Thoracic aorta (tissue), 2 donors: ENCODE measurements at regions not wholly inside any gene's neighbourhood (a gene's known extent, or its start where the extent isn't known, plus 50 kb on each side); places are given as distances from the start of the nearest gene placed in this dataset.

Experiments used
- ATAC-seq: fragments of 150-250 bp; one replicate; pipeline ENCODE4 v1.8.0; 2017; ENCODE audit warnings: low read depth; ENCODE audit not compliant: insufficient number of reproducible peaks, low FRiP score
- DNase-seq: peaks from one replicate; pipeline ENCODE4 v3.0.0-alpha.2; 2020; ENCODE audit warnings: low spot score
- H3K27ac ChIP-seq, 2 donors: fragments of 200-600 bp; sonication (generic); 1 replicate in 1 of 2; 2 replicates in 1 of 2; pipeline ENCODE4 v1.5.1; 2016; ENCODE audit warnings: mild to moderate bottlenecking in 2 of 2, moderate library complexity in 2 of 2
- H3K27me3 ChIP-seq: fragments of 200-600 bp; sonication (generic); replicated peaks from 2 replicates; pipeline ENCODE4 v1.6.0; 2016; ENCODE audit warnings: mild to moderate bottlenecking; ENCODE audit not compliant: insufficient read depth
- H3K36me3 ChIP-seq: fragments of 200-600 bp; sonication (generic); one replicate; pipeline ENCODE4 v1.5.1; 2016
- H3K4me1 ChIP-seq, 2 donors: fragments of 200-600 bp; sonication (generic); 1 replicate in 1 of 2; 2 replicates in 1 of 2; pipeline versions ENCODE4 v1.5.1 to v1.6.0; 2016; ENCODE audit warnings: low read depth in 2 of 2, mild to moderate bottlenecking in 1 of 2; ENCODE audit not compliant: control insufficient read depth in 1 of 2
- H3K4me3 ChIP-seq: fragments of 200-600 bp; sonication (generic); 2 replicates; pipeline ENCODE4 v1.5.1; 2016; ENCODE audit warnings: mild to moderate bottlenecking
- H3K9me3 ChIP-seq: fragments of 200-600 bp; sonication (generic); 2 replicates; pipeline ENCODE4 v1.5.1; 2016
- TF ChIP-seq, protein P1 (sequence below): fragments of 200-600 bp; sonication (generic); IDR thresholded peaks from one replicate; pipeline ENCODE4 v1.5.1; 2019; ENCODE audit warnings: antibody characterized with exemption

DNA sequence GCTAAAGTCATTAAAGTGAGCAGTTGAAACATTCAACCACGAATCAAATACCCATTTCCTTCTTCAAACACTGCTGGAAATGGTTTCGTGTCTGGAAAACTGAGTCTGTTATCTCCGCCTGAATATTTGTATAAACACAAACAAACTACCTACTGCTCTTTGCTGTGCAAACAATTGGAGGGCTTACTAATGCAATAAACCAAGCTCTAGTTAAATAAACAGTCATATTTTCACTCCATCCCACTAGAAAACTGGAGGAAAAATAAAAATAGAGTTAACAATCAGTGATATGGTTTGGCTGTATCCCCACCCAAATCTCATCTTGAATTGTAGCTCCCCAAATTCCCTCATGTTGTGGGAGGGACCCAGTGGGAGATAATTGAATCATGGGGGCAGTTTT, 397.6 kb downstream of the RASEF start:
- no peaks in the 10 kb centered on the region for H3K36me3 ChIP-seq
- DNase-seq = no peak
- ATAC-seq = no peak
- H3K9me3 ChIP-seq = no peaks in the 10 kb centered on the region
- H3K27ac ChIP-seq = no peak overlapping the region
- no peak overlapping the region for H3K4me3 ChIP-seq
- H3K4me1 ChIP-seq = no peaks in the 10 kb centered on the region
- TF ChIP-seq, protein P1, sequence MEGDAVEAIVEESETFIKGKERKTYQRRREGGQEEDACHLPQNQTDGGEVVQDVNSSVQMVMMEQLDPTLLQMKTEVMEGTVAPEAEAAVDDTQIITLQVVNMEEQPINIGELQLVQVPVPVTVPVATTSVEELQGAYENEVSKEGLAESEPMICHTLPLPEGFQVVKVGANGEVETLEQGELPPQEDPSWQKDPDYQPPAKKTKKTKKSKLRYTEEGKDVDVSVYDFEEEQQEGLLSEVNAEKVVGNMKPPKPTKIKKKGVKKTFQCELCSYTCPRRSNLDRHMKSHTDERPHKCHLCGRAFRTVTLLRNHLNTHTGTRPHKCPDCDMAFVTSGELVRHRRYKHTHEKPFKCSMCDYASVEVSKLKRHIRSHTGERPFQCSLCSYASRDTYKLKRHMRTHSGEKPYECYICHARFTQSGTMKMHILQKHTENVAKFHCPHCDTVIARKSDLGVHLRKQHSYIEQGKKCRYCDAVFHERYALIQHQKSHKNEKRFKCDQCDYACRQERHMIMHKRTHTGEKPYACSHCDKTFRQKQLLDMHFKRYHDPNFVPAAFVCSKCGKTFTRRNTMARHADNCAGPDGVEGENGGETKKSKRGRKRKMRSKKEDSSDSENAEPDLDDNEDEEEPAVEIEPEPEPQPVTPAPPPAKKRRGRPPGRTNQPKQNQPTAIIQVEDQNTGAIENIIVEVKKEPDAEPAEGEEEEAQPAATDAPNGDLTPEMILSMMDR = no peak
- no peaks in the 10 kb centered on the region for H3K27me3 ChIP-seq

DNA sequence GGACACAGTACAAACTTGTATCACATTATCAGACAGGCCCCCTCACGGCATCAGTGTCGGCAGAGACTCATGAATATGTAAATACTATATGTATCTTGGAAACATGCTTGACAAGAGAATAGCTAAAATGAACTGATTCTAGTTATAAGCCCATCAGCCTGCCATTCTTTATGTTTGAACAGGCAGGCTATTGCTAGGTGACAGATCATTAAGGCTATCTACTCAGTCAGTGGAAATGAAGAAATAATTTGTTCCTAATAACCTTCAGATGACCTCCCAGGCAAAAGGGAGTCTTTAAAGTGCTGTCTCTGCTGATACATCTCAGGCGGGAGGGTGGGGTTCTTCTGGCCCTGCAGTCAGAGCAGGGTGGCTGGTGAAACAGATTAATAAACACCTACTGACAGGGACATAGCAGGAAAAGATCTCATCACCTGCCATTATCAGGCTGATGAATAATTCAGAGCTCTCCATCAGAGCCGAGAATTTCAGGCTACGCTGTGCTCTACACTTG, 394.2 kb downstream of the RASEF start:
- H3K27me3 ChIP-seq = no peaks in the 10 kb centered on the region
- ATAC-seq (no peak), DNase-seq (no peak)
- TF ChIP-seq, protein P1 = no peak
- H3K4me3 ChIP-seq = no peak overlapping the region
- H3K4me1 ChIP-seq = no peaks in the 10 kb centered on the region
- H3K36me3 ChIP-seq = no peaks in the 10 kb centered on the region
- H3K9me3 ChIP-seq = no peaks in the 10 kb centered on the region
- no peak overlapping the region for H3K27ac ChIP-seq

DNA sequence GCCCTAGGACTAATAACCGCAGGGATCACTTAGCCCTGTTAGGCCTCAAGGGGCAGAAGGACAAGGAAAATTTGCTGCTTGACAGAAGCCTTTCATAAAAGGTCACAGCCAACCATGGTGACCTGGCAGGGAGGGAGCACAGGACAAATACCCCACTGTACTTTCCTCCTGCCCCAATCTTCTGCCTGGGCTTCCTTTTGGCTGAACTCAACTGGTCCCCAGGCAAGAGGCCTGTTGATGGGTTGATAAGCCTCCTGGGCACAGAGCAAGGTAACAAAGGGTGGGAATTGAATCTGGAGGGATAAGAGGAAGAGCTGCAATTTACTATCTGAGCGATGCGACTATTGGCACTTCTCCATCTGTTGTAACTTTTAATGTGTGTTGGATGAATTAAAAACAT, 392.9 kb downstream of the RASEF start:
- H3K27ac ChIP-seq = no peak overlapping the region
- H3K4me1 ChIP-seq = no peaks in the 10 kb centered on the region
- no peaks in the 10 kb centered on the region for H3K27me3 ChIP-seq
- TF ChIP-seq, protein P1 = no peak
- H3K9me3 ChIP-seq = no peaks in the 10 kb centered on the region
- ATAC-seq = no peak
- no peak overlapping the region for H3K4me3 ChIP-seq
- no peak for DNase-seq
- no peaks in the 10 kb centered on the region for H3K36me3 ChIP-seq

DNA sequence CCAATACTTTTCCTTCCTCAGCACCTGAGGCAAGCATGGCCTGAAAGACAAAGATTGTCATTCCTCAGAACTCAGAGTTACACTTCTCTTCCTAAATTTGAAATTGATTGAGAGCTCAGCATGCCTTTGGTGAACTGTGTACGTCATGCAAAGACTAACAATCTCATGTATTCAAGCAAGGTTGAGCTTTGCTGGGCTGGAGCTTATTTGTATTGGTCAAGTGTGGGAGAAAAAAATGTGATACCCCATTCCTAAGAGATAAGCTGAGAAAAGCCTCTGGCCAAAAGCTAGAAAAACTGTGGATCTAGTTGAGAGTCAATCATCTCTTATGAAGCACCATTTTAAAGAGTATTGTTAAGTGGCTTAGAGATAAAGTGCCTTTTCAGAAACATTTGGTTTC, 392.2 kb downstream of the RASEF start:
- H3K9me3 ChIP-seq = no peaks in the 10 kb centered on the region
- H3K27me3 ChIP-seq = no peaks in the 10 kb centered on the region
- TF ChIP-seq, protein P1 = no peak
- DNase-seq (no peak), ATAC-seq (no peak)
- H3K36me3 ChIP-seq = no peaks in the 10 kb centered on the region
- no peaks in the 10 kb centered on the region for H3K4me1 ChIP-seq
- H3K4me3 ChIP-seq = no peak overlapping the region
- no peak overlapping the region for H3K27ac ChIP-seq

DNA sequence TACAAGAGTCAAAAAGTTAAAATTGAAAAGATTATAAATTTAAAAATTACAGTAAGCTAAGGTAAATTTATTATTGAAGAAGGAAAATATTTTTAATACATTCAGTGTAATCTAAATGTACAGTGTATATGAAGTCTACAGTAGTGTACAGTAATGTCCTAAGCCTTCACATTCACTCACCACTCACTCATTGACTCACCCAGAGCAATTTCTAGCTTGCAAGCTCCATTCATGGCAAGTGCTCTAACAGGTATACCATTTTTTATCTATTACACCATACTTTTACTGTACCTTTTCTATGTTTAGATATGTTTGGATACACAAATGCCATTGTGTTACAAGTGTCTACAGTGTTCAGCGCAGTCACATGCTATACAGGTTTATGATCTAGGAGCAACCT, 389.7 kb downstream of the RASEF start:
- no peaks in the 10 kb centered on the region for H3K9me3 ChIP-seq
- DNase-seq (no peak), ATAC-seq (no peak)
- H3K4me3 ChIP-seq = no peak overlapping the region
- H3K27ac ChIP-seq = no peak overlapping the region
- H3K36me3 ChIP-seq = no peaks in the 10 kb centered on the region
- TF ChIP-seq, protein P1 = no peak
- H3K27me3 ChIP-seq = no peaks in the 10 kb centered on the region
- H3K4me1 ChIP-seq = no peaks in the 10 kb centered on the region
